ENCODE measurements at regions not wholly inside any gene's neighbourhood (a gene's known extent, or its start where the extent isn't known, plus 50 kb on each side); places are given as distances from the start of the nearest gene placed in this dataset.
"Not testable (repeated sequence)": the region's sequence is repeated elsewhere in the genome, so short reads cannot be mapped to it uniquely, and the experiment has no call there.

- H2AK5ac ChIP-seq (ENCODE audit: low read depth, low read length); H3K23me2 ChIP-seq (ENCODE audit: low read depth, low read length); H3K14ac ChIP-seq (ENCODE audit: insufficient read length); H3K56ac ChIP-seq (replicated peaks; ENCODE audit: insufficient read length, low read depth, low read length); H3K4ac ChIP-seq (replicated peaks; ENCODE audit: insufficient read length, low read depth, low read length); H3K23ac ChIP-seq (ENCODE audit: insufficient read length); H2BK12ac ChIP-seq (ENCODE audit: low read depth, low read length); H3K4me1 ChIP-seq (replicated peaks in 1 of 4; ENCODE audit: control insufficient read depth in 3 of 4, insufficient read depth in 4 of 4, low read length in 3 of 4); H2BK120ac ChIP-seq (replicated peaks; ENCODE audit: low read depth, low read length); H4K20me1 ChIP-seq (replicated peaks in 1 of 2; ENCODE audit: control insufficient read depth in 1 of 2, insufficient read depth in 2 of 2, low read length in 2 of 2); H3K79me1 ChIP-seq (ENCODE audit: low read depth, low read length); H4K5ac ChIP-seq (ENCODE audit: insufficient read length, low read depth, low read length); H2BK15ac ChIP-seq (ENCODE audit: low read length); H4K8ac ChIP-seq (ENCODE audit: extremely low read depth, insufficient read depth, low read length); POLR2A ChIA-PET (ENCODE audit: partially characterized antibody); H3K27ac ChIP-seq (ENCODE audit: low read depth, low read length); H3K4me2 ChIP-seq (ENCODE audit: insufficient read depth in 1 of 2, low read depth in 2 of 2, low read length in 2 of 2); DNase-seq (ENCODE audit: low read depth in 1 of 2, low spot score in 2 of 2); H3K79me2 ChIP-seq (ENCODE audit: control insufficient read depth in 1 of 2, insufficient read depth in 2 of 2, low read length in 2 of 2); H3K9me3 ChIP-seq (ENCODE audit: insufficient read depth in 2 of 2, low read depth in 1 of 2, low read length in 1 of 2); H2BK5ac ChIP-seq (ENCODE audit: low read depth, low read length); H3K9ac ChIP-seq (replicated peaks in 1 of 4; ENCODE audit: extremely low read depth in 1 of 4, low read depth in 3 of 4, low read length in 3 of 4); H3K27me3 ChIP-seq (replicated peaks in 1 of 4; ENCODE audit: control insufficient read depth in 3 of 4, extremely low read depth in 1 of 4, insufficient read depth in 3 of 4, low read length in 3 of 4); H3K4me3 ChIP-seq (ENCODE audit: extremely low read depth in 1 of 4, insufficient read depth in 2 of 4, low read depth in 3 of 4, low read length in 4 of 4); H3K36me3 ChIP-seq (ENCODE audit: control insufficient read depth in 2 of 4, insufficient read depth in 4 of 4, low read length in 3 of 4); H4K91ac ChIP-seq (replicated peaks; ENCODE audit: insufficient read length, low read length); H2BK20ac ChIP-seq (ENCODE audit: low read length); FAIRE-seq; H3K18ac ChIP-seq (ENCODE audit: extremely low read depth, low read length); H2AFZ ChIP-seq (ENCODE audit: low read length): not testable (repeated sequence)
- WGBS, 2 experiments (ENCODE audit: extremely low coverage in 1 of 2, insufficient coverage in 1 of 2, insufficient read length in 1 of 2, insufficient replicate concordance in 2 of 2, low coverage in 1 of 2, low lambda C conversion rate in 2 of 2, missing lambda C conversion rate in 1 of 2): 84% methylated on average over 4 of the region's 4 CpGs; no CpG with 5 or more reads in 1 of the 2 experiments
- CTCF ChIA-PET (ENCODE audit: partially characterized antibody): interaction anchor here (0.7 kb wide), 1 partner anchor 363 kb away, joined by 3 read pairs; no protein-coding TSS in a partner anchor
These were observed 621.9 kb upstream of the NRP1 start for GRCh38 chr10:33956322-33956721.

Data from H1 (cell line).